Karpas-422 (cell line): ENCODE measurements at regions not wholly inside any gene's neighbourhood (a gene's known extent, or its start where the extent isn't known, plus 50 kb on each side); places are given as distances from the start of the nearest gene placed in this dataset.

Experiments used
- DNase-seq: peaks from one replicate; pipeline ENCODE4 v3.0.0-alpha.2; 2015
- H2AFZ ChIP-seq: fragments of 200-600 bp; sonication (generic); 2 replicates; pipeline ENCODE4 v1.6.1; 2014; ENCODE audit warnings: antibody characterized with exemption, low read length, mixed read lengths
- H3K27ac ChIP-seq: fragments of 200-600 bp; sonication (generic); 2 replicates; pipeline ENCODE4 v1.5.1; 2014; ENCODE audit warnings: mild to moderate bottlenecking, low read length, moderate library complexity
- H3K27me3 ChIP-seq: fragments of 200-600 bp; sonication (generic); 2 replicates; pipeline ENCODE4 v1.6.1; 2014; ENCODE audit warnings: low read length, mixed read lengths
- H3K36me3 ChIP-seq: fragments of 200-600 bp; sonication (generic); 2 replicates; pipeline ENCODE4 v1.6.1; 2014; ENCODE audit warnings: low read length, mixed read lengths; ENCODE audit not compliant: insufficient read depth
- H3K4me1 ChIP-seq: fragments of 200-600 bp; sonication (generic); 2 replicates; pipeline ENCODE4 v1.6.1; 2014; ENCODE audit warnings: mild to moderate bottlenecking, low read length, mixed read lengths
- H3K4me2 ChIP-seq: fragments of 200-600 bp; sonication (generic); 2 replicates; pipeline ENCODE4 v1.6.1; 2014; ENCODE audit warnings: low read length, low read depth, mild to moderate bottlenecking; ENCODE audit not compliant: poor library complexity, severe bottlenecking
- H3K4me3 ChIP-seq: fragments of 200-600 bp; sonication (generic); 2 replicates; pipeline ENCODE4 v1.5.1; 2014; ENCODE audit warnings: mild to moderate bottlenecking, antibody characterized with exemption, low read length, mixed read lengths
- H3K79me2 ChIP-seq: fragments of 200-600 bp; sonication (generic); 2 replicates; pipeline ENCODE4 v1.6.1; 2014; ENCODE audit warnings: mild to moderate bottlenecking, low read length, mixed read lengths
- H3K9ac ChIP-seq: fragments of 200-600 bp; sonication (generic); 2 replicates; pipeline ENCODE4 v1.6.0; 2014; ENCODE audit warnings: low read length
- H3K9me2 ChIP-seq: fragments of 200-600 bp; sonication (generic), shearing (Covaris generic); replicated peaks from 2 replicates; pipeline ENCODE4 v1.6.0; 2014; ENCODE audit warnings: mild to moderate bottlenecking, low read length, moderate library complexity; ENCODE audit not compliant: insufficient read depth
- H3K9me3 ChIP-seq: fragments of 300-700, 200-600 bp; sonication (generic); 2 replicates; pipeline ENCODE4 v1.6.1; 2014; ENCODE audit warnings: low read length, mixed read lengths
- H4K20me1 ChIP-seq: fragments of 200-600 bp; sonication (generic); 2 replicates; pipeline ENCODE4 v1.6.1; 2014; ENCODE audit warnings: mild to moderate bottlenecking, antibody characterized with exemption, low read length, low read depth; ENCODE audit not compliant: insufficient read depth

GRCh38 chr13:47249266-47249665 lies 352.4 kb upstream of the HTR2A start:
- no peak for DNase-seq
- Histone ChIP-seq H3K4me2 (no peak overlapping the region), H3K9ac (no peak overlapping the region), H3K9me3 (no peaks in the 10 kb centered on the region), H3K27me3 (no peaks in the 10 kb centered on the region), H3K36me3 (no peaks in the 10 kb centered on the region), H3K79me2 (no peaks in the 10 kb centered on the region), H3K4me1 (no peaks in the 10 kb centered on the region), H2AFZ (no peak overlapping the region), H3K4me3 (no peak overlapping the region), H4K20me1 (no peaks in the 10 kb centered on the region), H3K27ac (no peak overlapping the region), H3K9me2 (no peaks in the 10 kb centered on the region)

- Histone ChIP-seq H3K27ac (no peak overlapping the region), H4K20me1 (no peaks in the 10 kb centered on the region), H3K36me3 (no peaks in the 10 kb centered on the region), H2AFZ (no peak overlapping the region), H3K4me3 (no peak overlapping the region), H3K9me2 (no peaks in the 10 kb centered on the region), H3K79me2 (no peaks in the 10 kb centered on the region), H3K9me3 (no peaks in the 10 kb centered on the region), H3K9ac (no peak overlapping the region), H3K4me1 (no peaks in the 10 kb centered on the region), H3K27me3 (no peaks in the 10 kb centered on the region), H3K4me2 (no peak overlapping the region)
- peak; percentile 43 for DNase-seq
Observed at GRCh38 chr13:47241446-47241845, 344.6 kb upstream of the HTR2A start.

GRCh38 chr13:47239025-47239424 lies 342.2 kb upstream of the HTR2A start:
- H3K9me3 ChIP-seq, result no peaks in the 10 kb centered on the region

GRCh38 chr13:47237571-47237970 lies 340.7 kb upstream of the HTR2A start:
- no peaks in the 10 kb centered on the region for H3K36me3 ChIP-seq
- no peaks in the 10 kb centered on the region for H3K27me3 ChIP-seq
- H3K27ac ChIP-seq, result no peak overlapping the region
- no peaks in the 10 kb centered on the region for H3K4me1 ChIP-seq
- no peaks in the 10 kb centered on the region for H3K79me2 ChIP-seq
- no peaks in the 10 kb centered on the region for H3K9me3 ChIP-seq
- H4K20me1 ChIP-seq, result no peaks in the 10 kb centered on the region
- H3K4me3 ChIP-seq, result no peak overlapping the region
- DNase-seq, result no peak
- H2AFZ ChIP-seq, result no peak overlapping the region
- no peak overlapping the region for H3K9ac ChIP-seq
- no peak overlapping the region for H3K4me2 ChIP-seq
- H3K9me2 ChIP-seq, result no peaks in the 10 kb centered on the region

More at GRCh38 chr13:47239025-47239424, 342.2 kb upstream of the HTR2A start:
- Histone ChIP-seq H3K27ac (no peak overlapping the region), H3K36me3 (no peaks in the 10 kb centered on the region), H3K27me3 (no peaks in the 10 kb centered on the region), H2AFZ (no peak overlapping the region), H3K4me2 (no peak overlapping the region), H3K9me2 (no peaks in the 10 kb centered on the region), H3K9ac (no peak overlapping the region), H3K4me3 (no peak overlapping the region), H3K79me2 (no peaks in the 10 kb centered on the region), H3K4me1 (no peaks in the 10 kb centered on the region), H4K20me1 (no peaks in the 10 kb centered on the region)
- no peak for DNase-seq

GRCh38 chr13:47233734-47234133 lies 336.9 kb upstream of the HTR2A start:
- Histone ChIP-seq H3K4me2 (no peak overlapping the region), H4K20me1 (no peaks in the 10 kb centered on the region), H3K9ac (no peak overlapping the region), H3K9me3 (no peaks in the 10 kb centered on the region), H3K4me1 (no peaks in the 10 kb centered on the region), H3K27me3 (no peaks in the 10 kb centered on the region), H3K9me2 (no peaks in the 10 kb centered on the region), H3K36me3 (no peaks in the 10 kb centered on the region), H3K4me3 (no peak overlapping the region), H3K79me2 (no peaks in the 10 kb centered on the region), H3K27ac (no peak overlapping the region), H2AFZ (no peak overlapping the region)
- DNase-seq, result no peak

- Histone ChIP-seq H3K27ac (no peak overlapping the region), H3K9ac (no peak overlapping the region), H3K36me3 (no peaks in the 10 kb centered on the region), H3K27me3 (no peaks in the 10 kb centered on the region), H3K9me2 (no peaks in the 10 kb centered on the region), H3K9me3 (no peaks in the 10 kb centered on the region), H2AFZ (no peak overlapping the region), H3K4me3 (no peak overlapping the region), H3K79me2 (no peaks in the 10 kb centered on the region), H4K20me1 (no peaks in the 10 kb centered on the region), H3K4me1 (no peaks in the 10 kb centered on the region), H3K4me2 (no peak overlapping the region)
- DNase-seq, result no peak
Observed at GRCh38 chr13:47232516-47232915, 335.7 kb upstream of the HTR2A start.

GRCh38 chr13:47230155-47230554 lies 333.3 kb upstream of the HTR2A start:
- Histone ChIP-seq H3K27me3 (0 out of 2 replicates have a peak, but pooled peaks cover 3% of the 10 kb centered on the region), H3K9me3 (no peaks in the 10 kb centered on the region), H2AFZ (no peak overlapping the region), H3K36me3 (no peaks in the 10 kb centered on the region), H3K4me3 (no peak overlapping the region), H3K4me2 (no peak overlapping the region), H3K9ac (no peak overlapping the region), H3K27ac (no peak overlapping the region), H3K9me2 (no peaks in the 10 kb centered on the region), H4K20me1 (no peaks in the 10 kb centered on the region), H3K79me2 (no peaks in the 10 kb centered on the region), H3K4me1 (no peaks in the 10 kb centered on the region)
- DNase-seq, result no peak

GRCh38 chr13:47226516-47226915 lies 329.7 kb upstream of the HTR2A start:
- Histone ChIP-seq H3K9me3 (no peaks in the 10 kb centered on the region), H3K27ac (no peak overlapping the region), H3K9me2 (no peaks in the 10 kb centered on the region), H3K9ac (no peak overlapping the region), H3K79me2 (no peaks in the 10 kb centered on the region), H3K27me3 (0 out of 2 replicates have a peak, but pooled peaks cover 3% of the 10 kb centered on the region), H3K4me2 (no peak overlapping the region), H3K36me3 (no peaks in the 10 kb centered on the region), H3K4me3 (no peak overlapping the region), H2AFZ (no peak overlapping the region), H3K4me1 (no peaks in the 10 kb centered on the region), H4K20me1 (no peaks in the 10 kb centered on the region)
- no peak for DNase-seq
